GM19023 (cell line): ENCODE measurements at regions not wholly inside any gene's neighbourhood (a gene's known extent, or its start where the extent isn't known, plus 50 kb on each side); places are given as distances from the start of the nearest gene placed in this dataset.

ENCODE experiments used
- ATAC-seq: cut with Tn5 transposase; IDR thresholded peaks from one replicate; pipeline ENCODE4 v1.9.1; 2021; ENCODE audit warnings: mild to moderate bottlenecking, moderate library complexity; ENCODE audit not compliant: unreplicated experiment

DNA sequence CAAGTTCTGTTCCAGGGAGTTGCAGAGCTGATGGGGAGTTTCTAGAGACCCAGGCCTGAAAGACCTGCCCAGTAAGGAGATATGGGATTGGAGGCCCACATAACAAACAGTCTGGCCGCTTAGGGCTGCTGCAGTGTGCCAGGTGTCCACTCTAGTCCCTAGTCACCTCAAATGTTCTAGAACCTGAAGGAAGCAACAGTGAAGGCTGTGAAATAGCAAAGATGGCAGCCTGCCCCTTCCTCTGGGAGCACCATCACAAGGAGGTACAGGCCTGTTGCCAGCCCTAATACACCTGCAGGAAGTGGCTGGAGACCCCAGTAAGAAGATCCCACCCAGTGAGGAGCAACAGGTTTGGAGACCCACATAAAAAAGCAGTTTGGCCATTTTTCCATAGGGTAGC, 783.8 kb upstream of the EDIL3 start:
- ATAC-seq, result no peak

- no peak for ATAC-seq
Observed at GRCh38 chr5:85170183-85170582, 785.5 kb upstream of the EDIL3 start.

DNA sequence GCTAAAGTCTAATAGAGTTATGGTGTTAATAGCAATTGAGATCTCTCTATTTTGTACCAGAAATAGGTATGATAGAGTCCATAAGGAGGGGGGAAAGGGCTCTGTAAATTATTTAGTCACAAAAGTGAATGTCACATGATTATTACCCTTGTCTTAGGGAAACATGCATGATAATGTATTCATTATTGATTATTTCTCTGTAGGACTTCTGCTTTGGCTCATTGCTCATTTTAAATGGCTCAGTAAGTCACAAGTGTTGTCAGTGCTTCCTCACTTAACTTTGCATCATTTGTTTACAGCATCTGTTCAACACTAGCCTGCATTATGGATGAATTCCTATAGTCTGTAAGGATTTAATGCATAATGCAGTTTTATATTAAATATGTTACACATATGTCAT, 788.8 kb upstream of the EDIL3 start:
- no peak for ATAC-seq

DNA sequence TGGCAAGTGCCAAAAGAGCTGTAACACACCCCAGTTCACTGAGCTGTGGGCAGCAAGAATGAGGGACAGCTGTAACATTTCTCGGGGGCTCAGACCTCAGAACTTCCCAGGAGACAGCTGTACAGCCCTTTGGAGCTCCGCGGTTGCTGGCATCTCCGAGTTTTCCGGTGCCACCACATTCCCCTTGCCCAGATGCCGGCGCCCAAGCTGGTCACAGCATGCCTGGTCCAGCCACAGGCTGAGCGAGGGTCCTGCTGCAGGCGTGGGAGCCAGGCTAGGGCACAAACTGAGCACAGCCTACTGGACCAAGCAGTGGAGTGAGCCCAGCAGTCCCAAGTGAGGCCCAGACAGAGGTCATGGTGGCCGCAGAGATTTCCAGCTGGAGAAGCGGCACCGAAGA, 797.7 kb upstream of the EDIL3 start:
- no peak for ATAC-seq

DNA sequence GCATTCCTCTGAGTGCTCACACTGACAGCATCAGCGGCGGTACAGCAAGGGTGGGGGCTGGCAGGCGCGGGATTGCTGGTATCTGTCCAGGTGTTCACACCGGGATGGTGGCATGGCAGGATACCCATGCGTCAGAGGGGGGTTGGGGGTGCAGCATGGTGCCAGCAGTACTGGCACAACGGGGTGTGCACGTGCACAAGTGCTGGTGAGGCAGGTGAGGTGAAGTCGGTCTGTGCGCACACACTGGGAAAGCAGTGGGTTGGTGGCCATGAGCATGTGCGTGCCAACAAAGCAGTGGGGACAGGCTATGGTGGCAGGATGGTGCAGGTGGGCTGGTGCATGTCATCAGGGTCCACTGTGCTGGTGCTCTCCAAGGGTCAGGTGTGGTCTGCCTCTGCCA, 819.6 kb upstream of the EDIL3 start:
- ATAC-seq, result no peak

DNA sequence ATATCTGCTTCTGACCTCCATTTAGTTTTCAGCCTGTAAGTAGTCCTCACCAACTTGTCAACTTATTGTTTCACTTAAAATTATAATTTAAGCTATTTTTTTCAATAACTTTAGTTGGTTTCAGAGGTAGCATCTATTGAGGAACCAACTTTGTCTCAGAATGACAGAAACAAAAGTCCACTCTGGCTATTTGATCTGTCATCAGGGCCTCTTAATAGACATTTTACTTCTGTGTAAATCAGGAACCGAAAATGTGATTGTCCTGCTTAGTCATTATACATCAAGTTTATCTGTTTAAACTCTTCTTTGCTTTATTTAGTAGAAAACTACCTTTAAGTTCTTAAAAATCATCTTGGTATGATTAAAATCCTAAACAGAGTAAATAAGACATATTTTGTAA, 820.8 kb upstream of the EDIL3 start:
- no peak for ATAC-seq

- no peak for ATAC-seq
Observed at GRCh38 chr5:85225388-85225787, 840.7 kb upstream of the EDIL3 start.

GRCh38 chr5:85249204-85249603, 864.5 kb upstream of the EDIL3 start:
- no peak for ATAC-seq

- no peak for ATAC-seq
Observed at GRCh38 chr5:85263125-85263524, 878.4 kb upstream of the EDIL3 start.

DNA sequence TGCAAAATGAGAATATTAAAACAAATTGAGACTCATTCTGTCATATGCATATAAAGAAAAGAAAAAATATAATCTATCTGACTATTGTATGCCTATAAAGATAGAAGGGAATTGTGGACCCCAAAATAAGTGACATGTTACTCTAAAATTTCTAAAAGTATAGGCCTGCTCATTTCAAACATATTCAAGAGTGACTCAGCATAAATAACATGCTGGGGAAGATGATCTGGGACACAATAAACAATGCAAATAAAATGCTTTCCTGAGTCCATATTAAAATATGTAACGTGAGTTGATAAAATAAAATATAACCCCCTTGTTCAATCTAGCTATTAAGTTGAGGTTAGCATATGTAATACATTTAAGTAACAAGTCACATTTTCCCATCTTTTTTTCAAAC, 882.0 kb upstream of the EDIL3 start:
- no peak for ATAC-seq

DNA sequence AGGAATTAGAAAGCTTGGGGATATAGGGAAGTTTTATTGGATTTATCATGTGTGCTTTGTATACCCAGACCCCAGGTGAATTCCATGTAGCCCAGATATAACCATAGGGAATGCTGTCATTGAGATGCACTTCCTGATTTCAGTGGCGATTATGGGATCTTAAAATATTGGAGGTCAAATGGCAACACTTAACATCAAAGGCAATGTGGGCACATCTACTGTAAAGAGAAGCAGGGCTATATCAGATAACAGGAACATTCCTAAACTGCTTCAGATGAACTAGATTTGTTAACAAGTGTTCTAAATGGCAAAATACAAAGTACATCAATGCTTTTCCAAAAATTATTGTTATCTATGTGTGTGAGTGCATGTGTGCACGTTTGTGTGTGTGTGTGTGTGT, 883.5 kb upstream of the EDIL3 start:
- no peak for ATAC-seq

- peak; percentile 81 for ATAC-seq
Observed at GRCh38 chr5:85278193-85278592, 893.5 kb upstream of the EDIL3 start.

- no peak for ATAC-seq
Observed at GRCh38 chr5:85288914-85289313, 904.2 kb upstream of the EDIL3 start.

- ATAC-seq, result no peak
Observed at GRCh38 chr5:85293145-85293785, 908.6 kb upstream of the EDIL3 start.

DNA sequence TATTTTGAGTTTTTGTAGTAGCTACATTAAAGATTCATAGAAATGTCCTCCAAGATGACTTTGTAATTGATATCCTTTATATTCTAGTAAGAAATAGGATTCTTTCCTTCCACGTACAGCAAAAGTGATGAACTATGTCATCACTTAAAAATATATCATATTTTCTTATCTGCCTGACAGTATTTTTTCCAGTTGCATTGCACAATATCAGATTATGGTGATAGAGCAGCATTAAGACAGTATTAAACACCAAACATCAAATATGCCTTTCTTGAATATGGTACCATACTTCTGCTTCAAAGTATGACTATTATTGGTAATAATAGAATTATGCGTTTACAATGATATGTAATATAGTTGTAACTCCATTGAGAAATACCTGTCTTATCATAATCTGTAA, 919.8 kb upstream of the EDIL3 start:
- no peak for ATAC-seq

DNA sequence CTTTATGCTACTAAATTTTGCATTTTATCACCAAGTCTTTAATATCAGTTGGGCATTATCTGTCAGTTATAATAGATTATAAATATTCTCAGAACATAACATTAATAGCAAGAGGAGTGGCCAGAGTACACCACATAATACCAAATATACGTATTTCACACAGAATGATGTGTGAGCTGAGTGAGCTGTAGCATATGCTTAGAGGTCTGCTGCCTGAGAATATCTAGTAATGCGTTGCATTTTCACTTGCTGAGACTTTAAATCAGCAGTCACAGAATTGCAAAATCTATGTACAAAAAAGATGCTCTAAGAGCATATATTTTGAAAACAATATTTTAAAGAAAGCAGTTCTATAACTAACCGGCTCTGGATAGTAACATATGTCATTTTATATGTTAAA, 921.1 kb upstream of the EDIL3 start:
- no peak for ATAC-seq

GRCh38 chr5:85311536-85311935, 926.9 kb upstream of the EDIL3 start:
- ATAC-seq, result no peak

- no peak for ATAC-seq
Observed at GRCh38 chr5:85320495-85320894, 935.8 kb upstream of the EDIL3 start.

DNA sequence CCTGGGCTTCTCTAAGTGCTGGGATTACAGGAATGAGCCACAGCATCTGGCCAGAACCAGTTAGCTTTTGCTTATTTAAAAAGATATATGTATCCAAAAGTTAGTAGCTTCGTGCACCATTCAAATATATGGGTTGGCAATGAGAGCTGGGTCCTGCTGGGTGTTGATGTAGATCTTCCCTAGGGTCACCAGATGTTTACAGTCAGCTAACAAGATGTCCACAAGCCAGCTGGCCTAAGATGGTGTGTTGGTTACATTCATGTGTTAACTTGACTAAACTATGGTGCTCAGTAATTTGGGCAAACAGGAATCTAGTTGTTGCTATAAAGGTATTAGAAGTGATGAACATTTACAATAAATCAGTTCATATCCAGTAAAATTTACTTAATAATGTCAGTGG, 948.6 kb upstream of the EDIL3 start:
- ATAC-seq, result no peak

- ATAC-seq, result no peak
Observed at GRCh38 chr5:85337435-85337834, 952.8 kb upstream of the EDIL3 start.

DNA sequence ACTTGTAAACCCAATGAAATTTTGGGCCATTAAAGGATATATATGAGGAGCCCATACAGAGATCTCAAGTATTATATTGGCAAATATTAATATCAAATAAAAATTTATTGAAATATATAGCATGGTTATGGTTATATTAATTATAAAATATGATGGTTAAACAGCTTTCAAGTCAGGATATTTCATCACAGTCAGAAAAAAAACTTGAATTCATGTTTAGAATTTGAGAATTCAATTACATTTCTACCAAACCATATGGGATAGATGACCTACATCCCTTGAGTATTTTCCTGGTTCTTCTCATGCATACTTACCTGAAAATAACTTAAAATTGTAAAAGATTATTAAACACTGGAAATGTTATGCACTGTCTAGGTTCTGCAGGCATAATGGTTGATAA, 956.1 kb upstream of the EDIL3 start:
- no peak for ATAC-seq

- ATAC-seq, result no peak
Observed at GRCh38 chr5:85345818-85346217, 961.1 kb upstream of the EDIL3 start.

DNA sequence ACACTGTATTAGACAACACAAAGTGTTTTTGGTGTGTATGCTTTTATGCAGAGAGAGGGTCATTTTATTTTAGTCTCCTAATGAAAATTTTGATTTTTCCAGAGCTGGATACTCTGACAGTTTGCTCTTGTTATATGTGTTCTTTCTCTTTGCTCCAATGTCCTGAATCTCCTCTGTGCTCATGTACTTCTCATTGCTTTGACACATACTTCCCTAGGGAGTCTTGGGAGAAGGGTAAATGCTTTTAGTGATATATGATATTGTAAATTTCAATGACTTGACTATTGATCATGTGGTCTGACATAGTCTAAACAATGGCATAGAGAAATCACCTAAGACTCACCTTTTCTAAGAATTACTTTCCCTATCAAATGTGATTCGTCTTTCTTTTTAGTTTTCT, 972.6 kb upstream of the EDIL3 start:
- ATAC-seq, result no peak

GRCh38 chr5:85375525-85375924, 990.8 kb upstream of the EDIL3 start:
- ATAC-seq, result no peak
